ENCODE measurements at regions not wholly inside any gene's neighbourhood (a gene's known extent, or its start where the extent isn't known, plus 50 kb on each side); places are given as distances from the start of the nearest gene placed in this dataset.
"Not testable (repeated sequence)": the region's sequence is repeated elsewhere in the genome, so short reads cannot be mapped to it uniquely, and the experiment has no call there.

DNA sequence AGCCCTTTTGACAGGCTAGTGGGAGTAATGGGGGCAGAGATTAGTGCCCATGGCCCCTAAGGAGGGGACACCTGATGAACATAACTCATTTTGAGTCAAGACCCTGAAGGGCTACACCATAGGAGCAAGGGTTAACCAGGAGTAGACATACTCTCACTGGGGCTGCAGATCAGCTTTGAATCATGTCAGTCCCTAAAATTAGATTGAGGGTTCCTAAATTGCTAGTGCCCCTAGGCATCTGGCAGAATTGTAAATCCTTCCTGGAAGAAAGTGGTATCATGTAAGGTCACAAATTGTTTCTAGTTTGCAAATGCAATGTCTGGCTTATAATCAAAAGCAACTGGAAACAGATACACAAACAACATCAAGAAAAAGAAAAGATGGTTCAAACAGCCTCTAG lies 52.1 kb upstream of the LRRC37A2 start:
- H3K36me3 Mint-ChIP-seq, CTCF ChIA-PET, DNase-seq, H3K4me1 Mint-ChIP-seq, H3K9me3 Mint-ChIP-seq, H3K4me3 Mint-ChIP-seq, H3K27me3 Mint-ChIP-seq, H3K27ac Mint-ChIP-seq: not testable (repeated sequence)

- DNase-seq, H3K27ac Mint-ChIP-seq, H3K36me3 Mint-ChIP-seq, H3K9me3 Mint-ChIP-seq, H3K27me3 Mint-ChIP-seq, CTCF ChIA-PET, H3K4me3 Mint-ChIP-seq, H3K4me1 Mint-ChIP-seq: not testable (repeated sequence)
Measured at GRCh38 chr17:46455069-46455468, 57.2 kb upstream of the LRRC37A2 start.

DNA sequence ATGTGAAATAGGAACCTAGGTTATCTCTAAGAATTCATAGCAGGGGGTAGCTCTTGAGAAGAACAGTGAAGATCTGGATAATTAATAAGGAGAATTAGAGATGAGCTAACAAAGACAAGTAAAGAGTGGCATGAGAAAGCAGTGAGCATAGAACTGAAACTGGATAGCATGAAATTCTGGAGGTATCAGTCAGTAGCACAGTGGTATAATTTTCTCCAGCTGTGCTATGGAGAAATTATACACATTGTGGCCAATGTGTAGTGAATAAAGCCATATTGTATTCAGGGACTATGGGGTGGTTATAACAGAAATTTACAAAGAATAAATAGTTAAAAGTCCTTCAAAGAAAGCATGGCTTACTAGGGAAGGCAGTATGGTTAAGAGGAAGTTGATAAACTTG lies 57.7 kb upstream of the LRRC37A2 start:
- DNase-seq, H3K9me3 Mint-ChIP-seq, H3K27ac Mint-ChIP-seq, H3K4me3 Mint-ChIP-seq, H3K4me1 Mint-ChIP-seq, H3K36me3 Mint-ChIP-seq, H3K27me3 Mint-ChIP-seq, CTCF ChIA-PET: not testable (repeated sequence)

DNA sequence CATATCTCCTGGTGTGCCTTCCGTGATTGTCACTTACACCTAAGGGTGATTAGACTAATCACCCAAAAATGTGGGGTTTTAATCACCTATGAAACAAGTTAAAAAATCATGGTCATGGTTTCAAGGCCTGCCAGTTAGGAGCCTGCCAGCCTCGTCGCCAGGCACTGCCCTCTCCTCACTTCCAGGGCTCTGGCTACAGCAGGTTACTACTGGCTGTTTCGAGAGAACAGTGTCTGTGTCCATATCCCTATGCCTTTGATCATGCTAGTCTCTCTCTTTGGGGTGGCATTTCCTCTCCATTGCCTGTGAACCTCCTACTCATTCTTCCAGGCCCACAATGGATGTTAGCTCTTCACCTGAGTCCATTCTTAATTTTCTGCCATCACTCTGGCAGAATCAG lies 59.2 kb upstream of the LRRC37A2 start:
- CTCF ChIA-PET, H3K4me1 Mint-ChIP-seq, H3K36me3 Mint-ChIP-seq, H3K27me3 Mint-ChIP-seq, H3K4me3 Mint-ChIP-seq, H3K9me3 Mint-ChIP-seq, DNase-seq, H3K27ac Mint-ChIP-seq: not testable (repeated sequence)

GRCh38 chr17:46445849-46446248 lies 66.4 kb upstream of the LRRC37A2 start:
- H3K9me3 Mint-ChIP-seq, H3K27me3 Mint-ChIP-seq, H3K4me1 Mint-ChIP-seq, CTCF ChIA-PET, H3K27ac Mint-ChIP-seq, H3K36me3 Mint-ChIP-seq, H3K4me3 Mint-ChIP-seq, DNase-seq: not testable (repeated sequence)

- H3K4me3 Mint-ChIP-seq, H3K4me1 Mint-ChIP-seq, H3K27me3 Mint-ChIP-seq, CTCF ChIA-PET, H3K27ac Mint-ChIP-seq, H3K36me3 Mint-ChIP-seq, DNase-seq, H3K9me3 Mint-ChIP-seq: not testable (repeated sequence)
Measured at GRCh38 chr17:46445411-46445810, 66.9 kb upstream of the LRRC37A2 start.

DNA sequence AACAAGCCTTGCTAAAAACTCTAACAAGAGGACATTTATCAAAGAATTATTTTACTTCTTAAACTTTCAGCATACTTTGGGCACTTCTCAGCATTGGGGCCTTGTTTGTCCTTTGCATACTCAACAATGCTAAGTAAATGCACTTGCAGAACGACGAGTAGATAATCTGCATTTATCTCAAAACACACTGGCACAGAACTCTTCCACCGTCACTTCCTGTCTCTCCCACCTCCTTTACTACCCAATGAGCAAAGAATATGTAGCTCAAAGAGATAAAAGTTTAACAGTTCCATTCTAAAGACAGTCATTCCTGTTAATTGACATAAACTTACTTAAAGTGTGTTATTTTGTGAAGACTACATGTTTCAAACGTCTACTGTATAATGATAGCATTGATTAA lies 70.1 kb upstream of the LRRC37A2 start:
- H3K4me1 Mint-ChIP-seq, H3K27ac Mint-ChIP-seq, H3K36me3 Mint-ChIP-seq, CTCF ChIA-PET, H3K4me3 Mint-ChIP-seq, H3K9me3 Mint-ChIP-seq, DNase-seq, H3K27me3 Mint-ChIP-seq: not testable (repeated sequence)

DNA sequence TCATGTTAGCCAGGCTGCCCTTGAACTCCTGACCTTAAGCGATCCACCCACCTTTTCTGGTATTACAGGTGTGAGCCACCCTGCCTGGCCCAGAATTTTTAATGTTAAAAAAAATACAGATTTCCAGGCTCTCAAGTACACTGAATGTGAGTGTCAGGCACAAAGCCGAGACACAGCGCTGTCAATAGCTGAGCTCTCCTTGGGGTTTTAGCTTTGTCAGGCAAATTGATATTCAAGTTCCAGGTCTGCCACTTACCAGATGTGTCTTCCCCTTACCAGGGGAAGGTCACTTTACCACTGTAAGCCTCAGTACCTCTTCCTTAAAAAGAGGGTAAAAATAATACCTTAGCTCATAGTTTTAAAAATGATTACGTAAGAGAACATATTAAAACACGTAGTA lies 71.6 kb upstream of the LRRC37A2 start:
- DNase-seq, H3K27ac Mint-ChIP-seq, H3K4me3 Mint-ChIP-seq, H3K9me3 Mint-ChIP-seq, H3K4me1 Mint-ChIP-seq, H3K27me3 Mint-ChIP-seq, H3K36me3 Mint-ChIP-seq, CTCF ChIA-PET: not testable (repeated sequence)

- H3K4me3 Mint-ChIP-seq, DNase-seq, H3K27me3 Mint-ChIP-seq, H3K4me1 Mint-ChIP-seq, H3K27ac Mint-ChIP-seq, H3K36me3 Mint-ChIP-seq, CTCF ChIA-PET, H3K9me3 Mint-ChIP-seq: not testable (repeated sequence)
Measured at GRCh38 chr17:46434450-46435062, 73.0 kb upstream of the ARL17B start.

GRCh38 chr17:46430300-46430699 lies 68.7 kb upstream of the ARL17B start:
- H3K27ac Mint-ChIP-seq, H3K9me3 Mint-ChIP-seq, H3K4me1 Mint-ChIP-seq, H3K27me3 Mint-ChIP-seq, H3K4me3 Mint-ChIP-seq, CTCF ChIA-PET, H3K36me3 Mint-ChIP-seq, DNase-seq: not testable (repeated sequence)

- H3K9me3 Mint-ChIP-seq, H3K4me3 Mint-ChIP-seq, H3K36me3 Mint-ChIP-seq, H3K27ac Mint-ChIP-seq, H3K27me3 Mint-ChIP-seq, CTCF ChIA-PET, H3K4me1 Mint-ChIP-seq, DNase-seq: not testable (repeated sequence)
Measured at GRCh38 chr17:46429675-46430074, 68.1 kb upstream of the ARL17B start.

GRCh38 chr17:46424187-46424884 lies 62.8 kb upstream of the ARL17B start:
- H3K36me3 Mint-ChIP-seq, H3K4me3 Mint-ChIP-seq, H3K9me3 Mint-ChIP-seq, H3K4me1 Mint-ChIP-seq, H3K27me3 Mint-ChIP-seq, CTCF ChIA-PET, H3K27ac Mint-ChIP-seq, DNase-seq: not testable (repeated sequence)

GRCh38 chr17:46417907-46418306 lies 56.3 kb upstream of the ARL17B start:
- H3K4me3 Mint-ChIP-seq, DNase-seq, H3K4me1 Mint-ChIP-seq, H3K36me3 Mint-ChIP-seq, H3K27ac Mint-ChIP-seq, H3K27me3 Mint-ChIP-seq, H3K9me3 Mint-ChIP-seq, CTCF ChIA-PET: not testable (repeated sequence)

- H3K9me3 Mint-ChIP-seq, H3K4me1 Mint-ChIP-seq, H3K36me3 Mint-ChIP-seq, CTCF ChIA-PET, H3K4me3 Mint-ChIP-seq, H3K27me3 Mint-ChIP-seq, DNase-seq, H3K27ac Mint-ChIP-seq: not testable (repeated sequence)
Measured at GRCh38 chr17:46417261-46417660, 55.7 kb upstream of the ARL17B start.

GRCh38 chr17:46414559-46414958 lies 53.0 kb upstream of the ARL17B start:
- H3K27me3 Mint-ChIP-seq, H3K4me3 Mint-ChIP-seq, H3K9me3 Mint-ChIP-seq, H3K4me1 Mint-ChIP-seq, H3K27ac Mint-ChIP-seq, CTCF ChIA-PET, H3K36me3 Mint-ChIP-seq, DNase-seq: not testable (repeated sequence)

GRCh38 chr17:46412156-46412555 lies 50.6 kb upstream of the ARL17B start:
- H3K27me3 Mint-ChIP-seq, H3K9me3 Mint-ChIP-seq, H3K4me1 Mint-ChIP-seq, H3K36me3 Mint-ChIP-seq, CTCF ChIA-PET, H3K27ac Mint-ChIP-seq, H3K4me3 Mint-ChIP-seq: not testable (repeated sequence)
- DNase-seq, result peak; percentile 23

All from activated naive CD4-positive, alpha-beta T cell treated with anti-CD3 and anti-CD28 coated beads, Interleukin-2, amount 10 ng/mL, durations not matched to agents 7 days and 5 days (primary cell).